SU-DHL-6 (cell line): ENCODE measurements at regions not wholly inside any gene's neighbourhood (a gene's known extent, or its start where the extent isn't known, plus 50 kb on each side); places are given as distances from the start of the nearest gene placed in this dataset.

Experiments
- H2AFZ ChIP-seq: fragments of 200-600 bp; sonication (generic); 2 replicates; pipeline ENCODE4 v1.6.1; 2014; ENCODE audit warnings: low read depth, mild to moderate bottlenecking, moderate library complexity, mixed read lengths, antibody characterized with exemption, low read length; ENCODE audit not compliant: severe bottlenecking
- H3F3A ChIP-seq: fragments of 200-600 bp; shearing (Covaris generic); 2 replicates; pipeline ENCODE4 v1.6.0; 2016; ENCODE audit warnings: antibody characterized with exemption, mild to moderate bottlenecking; ENCODE audit not compliant: insufficient read depth
- H3K27ac ChIP-seq: fragments of 200-600 bp; sonication (generic); 2 replicates; pipeline ENCODE4 v1.5.1; 2016; ENCODE audit warnings: low read depth, mild to moderate bottlenecking, low read length, moderate library complexity, mixed read lengths
- H3K27me3 ChIP-seq: fragments of 200-600 bp; sonication (generic), shearing (Covaris generic); 2 replicates; pipeline ENCODE4 v1.6.0; 2014; ENCODE audit warnings: mild to moderate bottlenecking, low read length
- H3K36me3 ChIP-seq: fragments of 200-600 bp; sonication (generic); 2 replicates; pipeline ENCODE4 v1.6.1; 2014; ENCODE audit warnings: mild to moderate bottlenecking, low read length, mixed read lengths
- H3K4me2 ChIP-seq: fragments of 300-600, 200-600 bp; shearing (Covaris generic), sonication (generic); 2 replicates; pipeline ENCODE4 v1.6.0; 2014; ENCODE audit warnings: low read length, low read depth, mild to moderate bottlenecking; ENCODE audit not compliant: poor library complexity, severe bottlenecking
- H3K4me3 ChIP-seq: fragments of 200-600 bp; sonication (generic); 2 replicates; pipeline ENCODE4 v1.5.1; 2014; ENCODE audit warnings: antibody characterized with exemption, low read length, mild to moderate bottlenecking, mixed read lengths; ENCODE audit not compliant: insufficient read depth, poor library complexity, severe bottlenecking
- H3K79me2 ChIP-seq: fragments of 200-600 bp; sonication (generic); 2 replicates; pipeline ENCODE4 v1.6.1; 2014; ENCODE audit warnings: mild to moderate bottlenecking, low read length, moderate library complexity; ENCODE audit not compliant: insufficient read depth
- H3K9ac ChIP-seq: fragments of 200-600 bp; sonication (generic); 2 replicates; pipeline ENCODE4 v1.7.0; 2014; ENCODE audit warnings: mild to moderate bottlenecking, low read length
- H3K9me2 ChIP-seq: fragments of 200-600 bp; sonication (generic); replicated peaks from 2 replicates; pipeline ENCODE4 v1.6.1; 2014; ENCODE audit warnings: low read length; ENCODE audit not compliant: insufficient read depth
- H3K9me3 ChIP-seq: fragments of 200-600 bp; sonication (generic); 2 replicates; pipeline ENCODE4 v1.6.1; 2014; ENCODE audit warnings: low read length, mixed read lengths; ENCODE audit not compliant: insufficient read depth
- H4K20me1 ChIP-seq: fragments of 200-600 bp; sonication (generic); 2 replicates; pipeline ENCODE4 v1.6.1; 2014; ENCODE audit warnings: low read depth, mild to moderate bottlenecking, antibody characterized with exemption, low read length, moderate library complexity, mixed read lengths
- CTCF ChIP-seq: fragments of 200-600 bp; sonication (generic); IDR thresholded peaks from one replicate; pipeline ENCODE4 v1.5.1; 2017; ENCODE audit warnings: antibody characterized with exemption, mild to moderate bottlenecking, low read length, moderate library complexity; ENCODE audit not compliant: insufficient read depth, poor library complexity, severe bottlenecking
- EZH2phosphoT487 ChIP-seq: fragments of 200-600 bp; sonication (generic), shearing (Covaris generic); conservative IDR thresholded peaks from 2 replicates; pipeline ENCODE4 v1.6.1; 2018; ENCODE audit warnings: mild to moderate bottlenecking, antibody characterized with exemption, low read length, moderate library complexity, mixed read lengths

GRCh38 chr14:49017447-49017846 is 568.7 kb downstream of the RPS29 start:
- no peaks in the 10 kb centered on the region for H3K9me3 ChIP-seq
- no peak overlapping the region; the same call in 1 of the 2 replicates for H3K27ac ChIP-seq
- no peaks in the 10 kb centered on the region for H3K36me3 ChIP-seq
- peaks cover 20% of the 10 kb centered on the region for H3F3A ChIP-seq
- H3K4me2 ChIP-seq, result no peak overlapping the region
- no peaks in the 10 kb centered on the region for H4K20me1 ChIP-seq
- TF ChIP-seq EZH2phosphoT487, result no peak
- no peak for TF ChIP-seq CTCF
- H3K9me2 ChIP-seq, result no peaks in the 10 kb centered on the region
- H2AFZ ChIP-seq, result no peak overlapping the region
- no peaks in the 10 kb centered on the region for H3K27me3 ChIP-seq
- H3K4me3 ChIP-seq, result no peak overlapping the region
- H3K9ac ChIP-seq, result no peak overlapping the region
- no peaks in the 10 kb centered on the region for H3K79me2 ChIP-seq

GRCh38 chr14:49016381-49016780 is 569.8 kb downstream of the RPS29 start:
- Histone ChIP-seq H4K20me1 (no peaks in the 10 kb centered on the region), H3K27ac (no peak overlapping the region), H3K9me2 (no peaks in the 10 kb centered on the region), H2AFZ (peak overlapping the region; percentile 1), H3K9me3 (no peaks in the 10 kb centered on the region), H3F3A (peaks cover 20% of the 10 kb centered on the region), H3K4me2 (no peak overlapping the region), H3K4me3 (no peak overlapping the region), H3K27me3 (no peaks in the 10 kb centered on the region), H3K9ac (no peak overlapping the region), H3K79me2 (no peaks in the 10 kb centered on the region), H3K36me3 (no peaks in the 10 kb centered on the region)
- TF ChIP-seq CTCF (no peak), EZH2phosphoT487 (no peak)

GRCh38 chr14:49014476-49014875 is 571.7 kb downstream of the RPS29 start:
- no peak overlapping the region for H2AFZ ChIP-seq
- no peak overlapping the region for H3K4me2 ChIP-seq
- no peak overlapping the region for H3K27ac ChIP-seq
- H3K9me3 ChIP-seq, result no peaks in the 10 kb centered on the region
- peaks cover 11% of the 10 kb centered on the region for H3F3A ChIP-seq
- no peaks in the 10 kb centered on the region for H3K79me2 ChIP-seq
- no peaks in the 10 kb centered on the region for H3K9me2 ChIP-seq
- TF ChIP-seq CTCF, result no peak
- H3K27me3 ChIP-seq, result no peaks in the 10 kb centered on the region
- no peaks in the 10 kb centered on the region for H4K20me1 ChIP-seq
- H3K36me3 ChIP-seq, result no peaks in the 10 kb centered on the region
- H3K9ac ChIP-seq, result no peak overlapping the region
- H3K4me3 ChIP-seq, result no peak overlapping the region

GRCh38 chr14:49008363-49008762 is 577.8 kb downstream of the RPS29 start:
- H3K4me2 ChIP-seq, result no peak overlapping the region
- H3F3A ChIP-seq, result no peaks in the 10 kb centered on the region
- TF ChIP-seq EZH2phosphoT487 (no peak), CTCF (no peak)

More at GRCh38 chr14:49008363-49008762, 577.8 kb downstream of the RPS29 start:
- no peaks in the 10 kb centered on the region for H3K9me2 ChIP-seq
- no peak overlapping the region for H3K9ac ChIP-seq
- H4K20me1 ChIP-seq, result no peaks in the 10 kb centered on the region
- H3K27ac ChIP-seq, result no peak overlapping the region
- H3K9me3 ChIP-seq, result no peaks in the 10 kb centered on the region
- H3K79me2 ChIP-seq, result no peaks in the 10 kb centered on the region
- H3K4me3 ChIP-seq, result no peak overlapping the region
- no peak overlapping the region for H2AFZ ChIP-seq
- H3K27me3 ChIP-seq, result no peaks in the 10 kb centered on the region
- no peaks in the 10 kb centered on the region for H3K36me3 ChIP-seq
